ENCODE measurements at regions not wholly inside any gene's neighbourhood (a gene's known extent, or its start where the extent isn't known, plus 50 kb on each side); places are given as distances from the start of the nearest gene placed in this dataset.
"Not testable (repeated sequence)": the region's sequence is repeated elsewhere in the genome, so short reads cannot be mapped to it uniquely, and the experiment has no call there.

DNA sequence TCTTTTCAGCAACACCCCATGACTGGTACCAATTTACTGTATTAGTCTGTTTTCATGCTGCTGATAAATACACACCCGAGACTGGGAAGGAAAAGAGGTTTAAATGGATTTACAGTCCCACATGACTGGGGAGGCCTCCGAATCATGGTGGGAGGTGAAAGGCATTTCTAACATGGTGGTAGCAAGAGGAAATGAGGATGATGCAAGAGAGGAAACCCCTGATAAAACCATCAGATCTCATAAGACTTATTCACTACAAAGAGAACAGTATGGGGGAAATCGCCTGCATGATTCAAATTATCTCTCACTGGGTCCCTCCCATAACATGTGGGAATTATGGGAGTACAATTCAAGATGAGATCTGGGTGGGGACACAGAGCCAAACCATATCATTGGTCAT is 393.6 kb downstream of the PTPRC start:
- intact Hi-C loops (cut with DNase I); H3K27ac ChIP-seq; H3K27me3 ChIP-seq; H3K4me3 ChIP-seq; H3K4me1 ChIP-seq; DNase-seq; H3K36me3 ChIP-seq; H3K9me3 ChIP-seq: not testable (repeated sequence)
- 88% methylated on average over 3 of the region's 3 CpGs for WGBS, 2 donors

DNA sequence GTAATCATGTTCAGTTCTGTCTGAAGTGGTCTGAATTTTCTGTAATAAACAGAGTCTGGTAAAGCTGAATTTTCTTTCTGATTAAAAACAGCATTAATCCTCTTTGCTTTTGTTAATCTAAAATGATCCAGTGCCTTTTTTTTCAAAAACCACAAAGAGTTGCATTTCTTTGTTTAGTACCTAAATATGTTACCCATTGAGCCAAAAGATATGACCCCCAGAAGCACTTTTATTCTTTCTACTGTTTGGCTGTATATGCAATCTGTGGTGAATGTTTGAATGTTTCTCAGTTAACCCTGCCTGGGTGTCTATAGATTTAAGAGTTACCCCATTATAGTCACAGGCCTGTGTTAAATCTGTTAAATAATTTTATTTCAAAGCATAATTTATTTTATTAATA is 394.8 kb downstream of the PTPRC start:
- intact Hi-C loops (cut with DNase I), result no loop called here
- H3K27ac ChIP-seq, result no peak overlapping the region
- no peak overlapping the region for H3K4me3 ChIP-seq
- no peaks in the 10 kb centered on the region for H3K36me3 ChIP-seq
- no peaks in the 10 kb centered on the region for H3K4me1 ChIP-seq
- H3K27me3 ChIP-seq, result no peaks in the 10 kb centered on the region
- no peak for TF ChIP-seq EP300 (IDR thresholded peaks at IDR 0.05)
- TF ChIP-seq POLR2AphosphoS5 (IDR thresholded peaks at IDR 0.05), result no peak
- TF ChIP-seq, protein P1, sequence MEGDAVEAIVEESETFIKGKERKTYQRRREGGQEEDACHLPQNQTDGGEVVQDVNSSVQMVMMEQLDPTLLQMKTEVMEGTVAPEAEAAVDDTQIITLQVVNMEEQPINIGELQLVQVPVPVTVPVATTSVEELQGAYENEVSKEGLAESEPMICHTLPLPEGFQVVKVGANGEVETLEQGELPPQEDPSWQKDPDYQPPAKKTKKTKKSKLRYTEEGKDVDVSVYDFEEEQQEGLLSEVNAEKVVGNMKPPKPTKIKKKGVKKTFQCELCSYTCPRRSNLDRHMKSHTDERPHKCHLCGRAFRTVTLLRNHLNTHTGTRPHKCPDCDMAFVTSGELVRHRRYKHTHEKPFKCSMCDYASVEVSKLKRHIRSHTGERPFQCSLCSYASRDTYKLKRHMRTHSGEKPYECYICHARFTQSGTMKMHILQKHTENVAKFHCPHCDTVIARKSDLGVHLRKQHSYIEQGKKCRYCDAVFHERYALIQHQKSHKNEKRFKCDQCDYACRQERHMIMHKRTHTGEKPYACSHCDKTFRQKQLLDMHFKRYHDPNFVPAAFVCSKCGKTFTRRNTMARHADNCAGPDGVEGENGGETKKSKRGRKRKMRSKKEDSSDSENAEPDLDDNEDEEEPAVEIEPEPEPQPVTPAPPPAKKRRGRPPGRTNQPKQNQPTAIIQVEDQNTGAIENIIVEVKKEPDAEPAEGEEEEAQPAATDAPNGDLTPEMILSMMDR (IDR thresholded peaks at IDR 0.05), result no peak
- TF ChIP-seq POLR2A (IDR thresholded peaks at IDR 0.05), result no peak
- DNase-seq, result no peak
- no peaks in the 10 kb centered on the region for H3K9me3 ChIP-seq

DNA sequence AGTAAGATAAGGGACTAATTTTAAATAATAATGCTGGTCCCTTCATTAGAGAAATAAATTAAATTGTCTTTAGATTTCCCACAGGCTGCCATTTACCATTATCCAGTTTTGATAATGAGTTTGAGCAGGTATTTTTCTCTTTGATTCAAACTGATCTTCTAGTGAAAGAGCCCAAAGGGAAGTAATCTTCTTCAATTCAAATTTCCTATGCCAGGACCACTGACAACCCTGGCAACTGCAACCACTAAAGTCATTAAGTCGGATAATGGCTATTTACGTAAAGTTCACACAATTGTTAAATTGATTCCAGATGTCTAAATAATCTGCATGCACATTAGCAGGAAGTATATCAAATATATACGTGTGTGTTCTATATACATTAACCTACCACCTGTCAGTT is 399.3 kb downstream of the PTPRC start:
- no peak for DNase-seq
- Histone ChIP-seq H3K36me3 (no peaks in the 10 kb centered on the region), H3K27me3 (no peaks in the 10 kb centered on the region), H3K27ac (no peak overlapping the region), H3K9me3 (no peaks in the 10 kb centered on the region), H3K4me3 (no peak overlapping the region), H3K4me1 (no peaks in the 10 kb centered on the region)
- 42 to 59% methylated on average over 3 of the region's 3 CpGs for WGBS, 2 donors
- intact Hi-C loops (cut with DNase I), result no loop called here
- no peak for TF ChIP-seq EP300 (IDR thresholded peaks at IDR 0.05)
- no peak for TF ChIP-seq POLR2AphosphoS5 (IDR thresholded peaks at IDR 0.05)
- no peak for TF ChIP-seq POLR2A (IDR thresholded peaks at IDR 0.05)
- TF ChIP-seq, protein P1 (IDR thresholded peaks at IDR 0.05), result no peak

DNA sequence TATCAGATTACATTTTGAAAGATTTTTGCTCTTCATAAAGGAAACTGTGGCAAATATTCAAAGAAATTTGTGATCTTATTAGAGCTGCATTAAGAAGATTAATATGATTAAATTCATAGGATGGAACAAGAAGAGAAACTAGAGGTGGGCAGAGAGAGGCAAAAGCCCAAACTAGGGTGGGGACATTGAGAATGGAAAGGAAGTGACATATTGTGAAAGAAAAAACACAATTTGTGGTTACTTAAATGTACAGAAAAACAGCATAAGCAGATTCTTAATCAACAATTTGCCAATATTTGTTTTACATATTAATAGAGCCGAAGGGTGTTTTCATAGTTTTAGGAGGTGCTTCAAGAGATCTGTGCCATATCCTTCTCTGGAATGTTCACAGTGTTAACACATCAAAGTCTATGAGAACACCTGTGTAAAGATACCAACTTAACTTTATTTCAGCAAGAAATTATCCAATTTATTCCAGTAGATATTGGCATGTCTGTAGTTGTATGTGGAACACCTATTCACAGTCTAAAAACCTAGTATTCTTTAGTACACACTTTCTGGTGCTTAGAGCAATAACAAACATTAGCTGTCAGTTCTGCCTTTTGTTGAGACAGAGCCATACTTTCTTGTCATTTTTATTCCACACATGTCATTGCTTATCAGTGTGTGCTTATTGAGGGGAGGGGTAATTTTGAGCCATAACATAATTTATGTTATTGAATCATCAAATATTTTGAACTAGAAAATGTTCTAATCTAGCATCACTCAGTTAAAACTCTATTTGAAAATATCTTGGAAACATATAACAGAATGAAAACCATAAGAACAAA is 401.5 kb downstream of the PTPRC start:
- Histone ChIP-seq H3K4me3 (no peak overlapping the region), H3K4me1 (no peaks in the 10 kb centered on the region), H3K36me3 (no peaks in the 10 kb centered on the region), H3K9me3 (no peaks in the 10 kb centered on the region), H3K27me3 (no peaks in the 10 kb centered on the region), H3K27ac (no peak overlapping the region)
- WGBS, 2 donors, result 73 to 82% methylated on average over 1 of the region's 1 CpG
- no peak for DNase-seq
- TF ChIP-seq POLR2AphosphoS5 (IDR thresholded peaks at IDR 0.05), result no peak
- TF ChIP-seq POLR2A (IDR thresholded peaks at IDR 0.05), result no peak
- no peak for TF ChIP-seq EP300 (IDR thresholded peaks at IDR 0.05)
- TF ChIP-seq, protein P1 (IDR thresholded peaks at IDR 0.05), result no peak
- intact Hi-C loops (cut with DNase I), result no loop called here

DNA sequence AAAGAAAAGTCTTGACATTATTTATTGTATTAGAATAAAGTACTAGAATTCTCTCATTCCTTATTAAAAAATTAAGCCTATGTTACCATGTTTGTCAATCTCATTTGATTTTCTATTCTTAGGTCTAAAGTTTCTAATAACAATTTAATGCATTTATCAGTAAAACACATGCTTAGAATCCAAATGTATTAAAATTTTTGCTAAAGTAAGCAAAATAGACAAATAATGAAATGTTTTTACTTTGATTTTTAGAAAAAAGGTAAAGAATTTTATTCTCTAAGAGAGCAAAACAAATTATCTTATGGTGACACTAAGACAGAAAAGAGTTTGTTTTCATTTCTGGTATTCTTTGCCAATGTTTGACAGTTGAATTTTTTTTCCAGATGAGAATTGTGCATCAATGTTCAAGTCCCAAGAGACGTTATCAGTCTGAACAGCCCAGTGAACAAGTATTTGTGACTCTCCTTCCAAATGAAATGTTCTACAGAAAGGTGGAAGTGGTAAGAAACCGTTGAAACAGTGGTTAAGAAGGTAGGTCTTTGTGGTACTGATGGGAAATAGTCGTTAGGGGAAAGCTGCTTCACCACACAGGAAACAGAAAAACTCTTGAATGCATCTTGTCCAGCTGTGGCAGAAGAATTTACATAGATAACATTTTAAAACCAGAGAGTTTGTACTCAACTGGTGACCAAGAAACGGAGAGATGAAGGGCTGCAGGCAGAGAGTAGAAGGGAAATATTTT is 402.5 kb downstream of the PTPRC start:
- Histone ChIP-seq H3K4me1 (no peaks in the 10 kb centered on the region), H3K36me3 (no peaks in the 10 kb centered on the region), H3K27ac (no peak overlapping the region), H3K4me3 (no peak overlapping the region), H3K9me3 (no peaks in the 10 kb centered on the region), H3K27me3 (no peaks in the 10 kb centered on the region)
- TF ChIP-seq POLR2A (IDR thresholded peaks at IDR 0.05) (no peak), EP300 (IDR thresholded peaks at IDR 0.05) (no peak), POLR2AphosphoS5 (IDR thresholded peaks at IDR 0.05) (no peak)
- TF ChIP-seq, protein P1 (IDR thresholded peaks at IDR 0.05), result no peak
- intact Hi-C loops (cut with DNase I), result no loop called here
- WGBS, 2 donors, result 15 to 19% methylated on average over 4 of the region's 4 CpGs
- DNase-seq, result no peak

Data from sigmoid colon (tissue), 6 donors.